ENCODE measurements at regions not wholly inside any gene's neighbourhood (a gene's known extent, or its start where the extent isn't known, plus 50 kb on each side); places are given as distances from the start of the nearest gene placed in this dataset.
"Not testable (repeated sequence)": the region's sequence is repeated elsewhere in the genome, so short reads cannot be mapped to it uniquely, and the experiment has no call there.

GRCh38 chr4:177494791-177495190 lies 52.6 kb upstream of the AGA start:
- DNase-seq, result no peak

GRCh38 chr4:177495626-177496025 lies 53.4 kb upstream of the AGA start:
- not testable (repeated sequence) for DNase-seq

- no peak for DNase-seq
These were observed 57.3 kb upstream of the AGA start for GRCh38 chr4:177499537-177499936.

- DNase-seq, result no peak
These were observed 63.0 kb upstream of the AGA start for GRCh38 chr4:177505171-177505615.

GRCh38 chr4:177508662-177509061 lies 66.4 kb upstream of the AGA start:
- DNase-seq, result no peak

GRCh38 chr4:177509226-177509745 lies 67.0 kb upstream of the AGA start:
- no peak for DNase-seq

GRCh38 chr4:177511611-177512010 lies 69.4 kb upstream of the AGA start:
- DNase-seq, result no peak

- DNase-seq, result no peak
These were observed 70.4 kb upstream of the AGA start for GRCh38 chr4:177512646-177513045.

- DNase-seq, result no peak
These were observed 75.6 kb upstream of the AGA start for GRCh38 chr4:177517862-177518261.

- no peak for DNase-seq
These were observed 77.4 kb upstream of the AGA start for GRCh38 chr4:177519481-177520260.

GRCh38 chr4:177528620-177529019 lies 86.4 kb upstream of the AGA start:
- no peak for DNase-seq

GRCh38 chr4:177530561-177530960 lies 88.3 kb upstream of the AGA start:
- no peak for DNase-seq

GRCh38 chr4:177532358-177532757 lies 90.1 kb upstream of the AGA start:
- no peak for DNase-seq

- not testable (repeated sequence) for DNase-seq
These were observed 92.6 kb upstream of the AGA start for GRCh38 chr4:177534841-177535240.

- no peak for DNase-seq
These were observed 104.5 kb upstream of the AGA start for GRCh38 chr4:177546745-177547144.

- DNase-seq, result no peak
These were observed 105.7 kb upstream of the AGA start for GRCh38 chr4:177547985-177548384.

GRCh38 chr4:177555007-177555574 lies 112.9 kb upstream of the AGA start:
- DNase-seq, result no peak

- DNase-seq, result no peak
These were observed 115.2 kb upstream of the AGA start for GRCh38 chr4:177557416-177557815.

- DNase-seq, result no peak
These were observed 116.8 kb upstream of the AGA start for GRCh38 chr4:177558995-177559394.

GRCh38 chr4:177562163-177562562 lies 119.9 kb upstream of the AGA start:
- no peak for DNase-seq

GRCh38 chr4:177562859-177563258 lies 120.6 kb upstream of the AGA start:
- no peak for DNase-seq

- no peak for DNase-seq
These were observed 124.5 kb upstream of the AGA start for GRCh38 chr4:177566691-177567090.

- no peak for DNase-seq
These were observed 126.7 kb upstream of the AGA start for GRCh38 chr4:177568931-177569330.

- DNase-seq, result no peak
These were observed 127.2 kb upstream of the AGA start for GRCh38 chr4:177569434-177569833.

- no peak for DNase-seq
These were observed 131.3 kb upstream of the AGA start for GRCh38 chr4:177573507-177573906.
